IPS-NIHi11 (cell line): ENCODE measurements at regions not wholly inside any gene's neighbourhood (a gene's known extent, or its start where the extent isn't known, plus 50 kb on each side); places are given as distances from the start of the nearest gene placed in this dataset.
A peak's percentile ranks its signal among the peaks of the same experiment; 100 is the strongest.

Experiments
- DNase-seq: peaks from one replicate; pipeline ENCODE4 v3.0.0; 2012; ENCODE audit warnings: mixed read lengths, low spot score

DNA sequence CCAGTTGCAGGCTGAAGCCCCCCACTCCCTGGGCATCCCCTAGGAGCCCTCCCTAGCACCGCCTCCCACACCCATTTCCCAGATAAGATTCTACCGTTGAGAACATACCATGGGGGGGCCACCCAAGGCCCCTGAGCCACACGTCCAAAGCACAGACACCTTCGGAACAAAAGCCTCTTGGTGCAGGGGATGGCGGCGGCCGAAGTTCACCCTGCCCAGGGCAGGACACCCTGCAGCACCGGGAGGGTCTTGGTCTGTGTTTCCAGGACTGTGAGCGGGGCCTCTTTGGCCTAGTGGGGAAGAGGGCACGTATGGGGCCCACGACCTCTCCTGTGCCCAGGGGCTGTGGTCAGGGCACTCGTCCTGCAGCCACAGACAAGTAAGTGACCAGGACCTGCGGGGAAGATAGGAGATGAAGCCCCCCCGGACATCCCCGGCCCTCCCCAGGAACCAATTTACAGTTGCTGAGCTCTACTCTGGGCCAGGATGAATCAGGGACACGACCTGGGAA, 154.3 kb upstream of the C14orf180 start:
- no peak for DNase-seq

DNA sequence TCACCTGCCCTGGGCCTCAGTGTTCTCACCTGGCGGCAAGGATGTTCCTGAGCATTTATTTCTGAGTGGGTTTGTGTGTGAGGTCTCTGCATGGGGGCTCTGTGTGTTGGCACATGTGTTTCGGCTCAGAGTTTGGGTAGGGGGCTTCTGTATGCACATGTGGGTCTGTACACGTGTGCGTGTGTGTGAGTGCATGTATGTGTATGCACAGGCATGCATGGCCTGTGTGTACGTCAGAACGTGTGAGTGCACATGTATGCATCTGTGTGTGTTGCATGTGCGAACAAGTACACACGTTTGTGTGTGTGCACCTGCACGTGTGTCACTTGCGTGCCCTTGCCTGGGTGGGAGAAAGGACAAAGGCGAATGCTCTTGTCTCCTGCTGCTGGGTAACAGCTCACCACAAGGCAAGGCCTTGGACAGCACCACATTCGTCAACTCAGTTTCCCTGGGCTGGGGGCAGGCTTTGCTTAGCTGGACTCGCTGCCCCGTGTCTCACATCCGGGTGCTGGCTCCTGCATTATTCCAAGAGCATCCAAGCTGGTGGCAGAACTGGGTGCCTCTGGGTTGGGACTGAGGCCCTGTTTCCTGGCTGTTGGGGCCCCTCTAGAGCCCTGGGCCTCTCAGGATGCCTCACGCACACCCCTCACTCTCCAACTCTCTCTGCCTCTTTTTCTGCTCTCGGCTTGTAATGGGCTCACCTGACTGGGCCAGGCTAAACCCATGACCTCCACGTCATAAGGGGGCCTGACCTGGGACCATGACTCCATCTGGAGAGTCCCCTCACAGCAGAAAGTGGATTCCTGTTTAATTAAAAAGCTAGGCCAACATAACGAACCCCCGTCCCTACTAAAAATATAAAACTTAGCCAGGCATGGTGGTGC, 153.6 kb upstream of the C14orf180 start:
- no peak for DNase-seq

DNA sequence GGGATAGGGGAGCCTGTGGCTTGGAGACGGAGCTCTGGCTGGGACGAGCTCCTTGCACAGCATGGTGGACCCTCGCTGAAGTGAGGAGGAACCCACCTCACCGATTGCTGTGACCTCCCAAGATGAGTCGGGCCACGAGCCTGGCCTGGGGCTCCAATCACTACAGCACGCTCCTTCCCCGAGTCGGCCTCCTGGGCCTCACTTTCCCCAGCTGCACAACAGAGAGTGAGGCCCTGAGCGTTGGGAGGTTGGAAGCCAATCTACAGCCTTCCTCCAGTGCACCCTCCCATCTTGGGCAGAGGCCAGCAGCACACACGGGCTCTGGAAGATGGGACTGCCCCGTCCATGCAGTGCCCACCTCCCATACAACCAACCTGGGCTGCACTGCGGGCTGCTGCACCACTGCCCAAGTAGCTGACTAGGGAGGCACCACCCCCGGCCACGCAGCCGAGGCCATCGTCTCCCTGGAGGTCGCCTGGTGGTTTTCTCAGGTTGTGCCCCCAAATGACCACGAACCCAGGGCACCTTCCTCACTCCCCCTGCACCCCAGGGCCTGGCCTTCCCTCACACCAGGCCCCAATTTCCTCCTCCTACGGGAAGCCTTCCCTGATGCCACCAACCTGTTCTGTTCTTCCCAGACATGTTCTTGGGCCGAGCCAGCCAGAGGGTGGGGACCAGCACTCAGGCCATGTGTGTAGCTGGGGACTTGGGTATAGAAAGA, 152.3 kb upstream of the C14orf180 start:
- no peak for DNase-seq

DNA sequence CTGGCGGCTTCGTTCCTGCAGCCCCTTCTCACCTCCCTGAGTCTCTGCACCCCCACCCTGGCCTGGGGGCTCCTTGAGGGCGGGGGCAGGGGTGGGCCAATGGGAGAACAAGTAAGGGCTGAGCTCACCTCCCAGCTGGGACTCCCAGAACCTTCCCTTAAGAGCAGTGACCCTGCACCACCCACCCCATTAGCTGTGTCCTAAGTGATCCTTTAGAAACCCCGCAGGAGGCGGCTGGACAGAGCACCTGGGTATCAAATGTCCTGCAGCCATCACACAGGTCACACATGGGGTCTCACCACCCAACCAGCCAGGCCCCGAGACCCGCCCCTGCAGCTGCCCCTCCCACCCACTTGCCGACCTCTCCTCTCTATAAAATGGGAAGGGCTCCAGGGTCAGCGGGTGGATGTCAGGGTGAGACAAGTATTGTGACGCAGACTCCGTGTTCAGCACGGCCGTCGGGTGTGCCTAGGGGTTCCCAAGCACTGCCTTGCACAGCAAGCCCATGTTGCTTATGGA, 151.2 kb upstream of the C14orf180 start:
- no peak for DNase-seq

DNA sequence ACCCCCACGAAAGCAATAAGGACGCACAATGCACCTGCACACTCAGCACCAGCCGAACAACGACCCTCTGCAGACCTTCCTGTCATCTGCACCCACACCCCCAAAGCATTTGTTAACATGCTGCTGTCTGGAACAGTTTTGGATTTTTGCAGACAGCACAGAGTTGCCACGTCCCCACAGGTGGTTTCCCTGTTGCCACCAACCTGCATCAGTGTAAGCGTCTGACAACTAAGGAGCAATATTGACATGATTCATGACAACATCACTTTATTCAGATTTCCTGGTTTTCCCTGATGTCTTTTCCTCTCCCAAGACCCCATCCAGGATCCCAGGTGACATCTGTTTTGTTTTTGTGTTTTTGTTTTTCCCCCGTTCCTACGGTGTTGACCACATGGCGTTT, 150.7 kb upstream of the C14orf180 start:
- no peak for DNase-seq

DNA sequence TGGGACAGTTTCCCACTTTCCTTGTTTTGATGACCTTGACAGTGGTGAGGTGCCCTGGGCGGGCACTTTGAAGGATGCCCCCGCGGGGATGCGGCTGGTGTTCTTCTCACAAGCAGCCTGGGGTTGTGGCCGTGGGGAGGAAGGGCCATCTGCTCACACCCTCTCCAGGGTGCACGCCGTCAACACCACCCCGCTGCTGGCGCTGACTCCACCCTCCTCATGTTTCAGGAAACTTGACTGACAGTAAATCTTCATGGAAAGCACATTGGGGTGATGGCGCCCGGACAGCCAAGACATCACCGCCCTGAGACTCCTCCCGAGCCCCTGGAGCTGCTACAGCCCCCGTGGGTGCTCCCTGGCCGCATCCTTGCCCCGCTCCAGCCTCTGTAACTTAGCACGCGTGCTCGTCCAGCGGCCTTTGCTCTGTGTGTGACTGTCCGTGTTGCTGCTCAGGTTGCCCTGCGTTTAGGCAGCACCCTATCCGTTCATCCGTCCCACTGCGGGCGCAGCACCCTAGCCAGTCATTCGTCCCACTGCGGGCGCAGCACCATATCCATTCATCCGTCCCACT, 150.2 kb upstream of the C14orf180 start:
- no peak for DNase-seq

DNA sequence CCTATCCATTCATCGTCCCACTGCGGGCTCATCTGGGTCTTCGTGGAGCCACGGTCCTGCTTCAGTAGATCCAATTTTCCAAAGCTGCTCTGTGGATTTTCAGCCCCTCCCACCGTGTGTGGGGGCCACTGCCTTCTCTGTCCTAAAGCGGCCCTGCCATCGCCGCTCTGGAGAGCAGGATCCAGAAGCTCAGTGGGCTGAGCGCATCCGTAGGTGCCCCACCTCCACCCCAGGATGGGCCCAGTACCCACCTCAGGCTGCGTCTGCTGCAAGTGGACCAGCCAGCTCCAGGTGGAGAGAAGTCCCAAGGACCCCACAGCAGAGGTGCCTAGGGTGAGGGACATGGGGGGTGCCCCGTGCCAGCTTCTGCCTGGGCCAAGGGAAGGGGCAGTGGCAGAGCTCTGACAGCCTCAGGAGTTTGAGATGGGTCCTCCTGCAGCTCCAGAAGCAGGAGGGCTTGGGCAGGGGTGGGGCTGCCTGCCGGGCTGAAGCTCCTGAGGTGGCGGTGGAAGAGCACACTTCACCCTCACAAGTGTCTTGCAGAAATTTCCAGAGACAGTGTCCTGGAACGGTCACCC, 148.1 kb upstream of the C14orf180 start:
- DNase-seq = no peak

DNA sequence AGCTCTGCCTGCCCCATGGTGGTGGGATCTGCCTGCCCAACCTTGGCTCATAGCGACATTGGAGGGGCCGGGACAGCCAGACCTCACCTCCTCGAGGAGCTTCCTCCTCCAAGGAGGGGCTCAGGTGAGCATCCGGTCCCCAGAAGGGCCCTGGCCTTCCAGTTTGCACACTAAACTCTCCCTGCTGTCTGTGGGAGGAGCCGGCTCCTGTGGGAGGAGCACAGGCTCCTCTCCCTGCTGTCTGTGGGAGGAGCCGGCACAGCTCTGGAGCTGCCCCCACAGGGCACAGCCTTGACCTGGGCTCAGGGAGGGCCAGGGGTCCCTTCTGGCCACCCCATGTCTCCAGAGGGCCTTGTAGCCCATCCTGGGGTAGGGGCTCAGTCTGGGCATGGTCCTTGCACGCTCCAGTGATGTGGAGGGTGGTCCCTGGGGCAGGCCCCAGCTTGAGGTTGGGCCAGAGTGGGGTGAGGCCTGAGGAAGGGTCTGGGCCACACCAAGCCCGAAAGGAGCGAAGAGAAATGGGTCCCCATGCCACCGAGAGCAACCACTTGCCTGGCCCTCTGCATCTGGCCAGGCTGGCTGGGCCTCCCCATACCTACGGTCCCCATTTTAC, 147.5 kb upstream of the C14orf180 start:
- peak; percentile 52 for DNase-seq

DNA sequence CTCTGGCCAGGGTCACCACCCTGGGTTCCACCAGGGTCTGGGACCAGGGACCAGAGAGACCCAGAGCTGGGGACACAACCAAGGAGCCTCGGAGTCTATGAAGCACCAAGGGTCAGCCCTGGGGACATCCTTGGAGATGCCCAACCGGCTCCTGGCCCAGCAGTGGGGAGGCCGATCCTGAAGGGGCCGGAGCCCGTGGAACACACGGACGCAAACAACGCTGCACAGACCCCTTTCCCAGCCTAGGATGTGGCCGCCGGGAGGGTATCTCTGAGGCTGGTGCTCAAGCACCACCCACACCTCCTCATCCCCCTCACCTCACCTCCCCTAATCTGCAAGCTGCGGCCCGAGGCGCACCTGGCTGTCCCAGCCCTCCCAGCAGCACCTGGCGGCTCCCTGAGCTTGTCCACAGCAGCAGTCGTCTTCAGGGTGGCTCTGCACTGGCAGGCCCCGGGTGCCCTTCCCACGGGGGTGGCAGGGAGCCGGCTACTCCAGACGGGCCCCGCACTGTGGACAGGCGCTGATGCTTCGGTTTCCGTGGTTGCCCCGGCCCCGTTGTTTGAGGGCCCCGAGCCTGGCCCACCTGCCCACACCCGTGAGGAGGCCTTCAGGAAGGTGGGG, 146.8 kb upstream of the C14orf180 start:
- DNase-seq = peak; percentile 13

DNA sequence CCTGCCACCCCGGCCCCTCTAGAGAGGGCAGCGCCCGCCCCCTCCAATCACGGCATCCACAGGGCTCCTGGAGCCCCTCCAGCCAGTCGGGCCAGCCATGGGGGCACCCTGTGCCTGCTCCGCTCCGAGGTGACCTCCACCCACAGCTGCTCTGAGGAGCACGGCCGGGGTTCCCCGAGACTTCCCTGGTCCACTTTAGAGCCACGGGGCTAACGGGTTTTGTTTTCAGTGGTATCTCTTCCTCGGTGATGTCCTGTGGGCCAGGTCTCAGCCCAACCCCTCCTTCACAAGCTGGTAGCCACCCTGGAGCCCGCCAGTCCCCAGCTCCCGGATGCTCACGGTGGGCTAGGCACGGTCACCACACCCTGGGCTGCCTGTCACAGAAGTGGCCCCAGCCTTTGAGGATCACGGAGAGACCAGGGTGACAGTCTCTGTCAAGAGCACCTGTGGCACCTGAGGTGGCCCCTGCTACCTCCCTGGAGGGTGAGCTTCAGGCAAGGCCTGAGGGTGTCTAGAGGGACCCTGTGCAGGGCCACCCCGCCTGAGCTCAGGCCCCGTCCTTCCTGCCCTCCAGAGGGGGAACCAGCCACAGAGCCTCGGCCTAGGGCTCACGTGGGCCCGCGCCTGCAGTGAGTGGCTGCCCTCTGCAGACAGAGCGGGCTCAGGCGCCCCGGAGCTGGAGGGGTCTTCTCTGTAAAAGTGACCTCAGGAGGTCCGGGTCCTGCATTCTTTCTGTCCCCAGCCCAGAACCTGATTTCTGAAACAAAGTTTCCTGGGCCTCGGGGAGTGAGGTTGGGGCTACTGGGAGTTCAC, 146.0 kb upstream of the C14orf180 start:
- DNase-seq = peak; percentile 7

DNA sequence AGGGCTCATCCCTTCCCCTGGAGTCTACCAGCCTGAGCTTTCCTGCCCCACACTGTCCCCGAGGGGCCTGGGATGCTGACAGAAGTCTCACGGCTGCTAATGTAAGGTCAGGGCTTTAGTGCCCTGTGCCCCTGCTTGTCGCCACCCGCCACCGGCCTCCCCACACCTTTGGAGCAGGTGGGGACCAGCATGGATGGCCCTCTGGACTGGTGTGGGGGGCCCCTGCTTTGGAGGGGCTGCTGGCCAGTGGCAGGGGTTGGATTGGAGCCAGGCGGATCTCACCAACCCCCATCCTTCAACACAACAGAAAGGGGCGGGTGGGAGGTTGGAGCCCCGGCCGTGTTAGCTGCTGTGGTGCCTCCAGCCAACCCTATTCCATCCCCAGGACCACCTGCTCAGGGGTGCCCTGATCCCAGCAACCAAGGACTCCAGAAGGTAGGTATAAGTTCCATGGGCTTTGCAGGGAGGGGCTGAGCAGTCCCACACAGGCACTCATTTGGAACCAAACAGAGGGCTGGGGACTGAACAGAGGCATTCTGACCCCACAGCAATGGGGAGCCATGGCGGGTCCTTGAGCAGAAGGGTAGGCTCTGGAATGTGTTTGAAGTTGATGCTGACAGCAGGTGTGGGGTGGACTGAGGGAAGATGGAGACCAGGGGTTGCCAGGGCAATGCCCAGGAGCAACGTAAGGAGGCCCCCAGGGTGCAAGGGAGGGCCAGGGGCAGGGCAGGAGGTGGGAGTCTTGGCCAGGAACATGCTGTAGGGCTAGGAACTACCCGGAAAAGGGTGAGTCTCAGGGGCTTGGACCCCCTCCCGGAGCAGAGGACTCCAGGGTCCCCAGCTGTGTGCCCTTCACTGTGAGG, 145.1 kb upstream of the C14orf180 start:
- no peak for DNase-seq

DNA sequence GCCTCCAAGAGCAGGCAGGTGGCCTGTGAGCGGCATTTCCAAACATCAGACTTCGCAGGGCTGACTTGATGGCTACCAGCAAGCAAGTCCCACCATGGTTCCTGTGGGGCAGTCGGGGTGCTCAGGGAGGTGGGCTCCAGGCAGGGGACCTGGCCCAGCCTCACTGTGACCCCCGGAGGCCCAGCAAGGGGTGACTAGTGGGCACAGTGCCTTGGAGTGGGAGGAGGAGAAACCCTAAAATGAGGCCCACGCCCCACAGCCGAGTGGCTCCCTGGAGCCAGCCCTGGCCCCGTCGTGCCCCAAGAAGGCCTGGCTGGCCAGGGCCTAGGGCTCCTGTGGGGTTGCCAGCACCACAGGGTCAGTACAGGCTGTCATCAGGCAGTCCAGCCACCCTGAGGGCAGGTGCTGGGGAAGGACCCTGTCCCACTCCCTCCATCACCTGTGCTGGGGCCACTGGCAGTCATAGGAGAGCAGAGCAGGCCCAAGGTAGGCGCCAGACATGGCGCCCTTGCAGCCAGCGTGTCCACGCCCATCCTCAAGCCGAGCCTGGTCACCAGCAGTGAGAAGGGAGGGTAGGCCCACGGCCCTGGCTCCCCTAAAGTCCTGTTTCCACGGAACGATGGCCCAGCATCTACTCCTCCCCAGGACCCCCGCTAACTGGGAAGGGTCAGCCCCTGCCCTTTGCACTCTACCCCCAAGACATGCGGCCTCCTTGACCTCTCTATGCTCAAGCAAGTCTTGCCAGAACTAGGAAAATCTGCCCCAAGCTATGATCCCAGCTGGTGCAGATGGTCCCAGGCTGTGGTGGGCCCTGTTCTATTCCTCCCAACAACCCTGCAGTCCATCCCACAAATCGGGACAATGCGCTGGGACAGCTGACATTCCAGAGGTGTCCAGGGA, 144.2 kb upstream of the C14orf180 start:
- DNase-seq = no peak

DNA sequence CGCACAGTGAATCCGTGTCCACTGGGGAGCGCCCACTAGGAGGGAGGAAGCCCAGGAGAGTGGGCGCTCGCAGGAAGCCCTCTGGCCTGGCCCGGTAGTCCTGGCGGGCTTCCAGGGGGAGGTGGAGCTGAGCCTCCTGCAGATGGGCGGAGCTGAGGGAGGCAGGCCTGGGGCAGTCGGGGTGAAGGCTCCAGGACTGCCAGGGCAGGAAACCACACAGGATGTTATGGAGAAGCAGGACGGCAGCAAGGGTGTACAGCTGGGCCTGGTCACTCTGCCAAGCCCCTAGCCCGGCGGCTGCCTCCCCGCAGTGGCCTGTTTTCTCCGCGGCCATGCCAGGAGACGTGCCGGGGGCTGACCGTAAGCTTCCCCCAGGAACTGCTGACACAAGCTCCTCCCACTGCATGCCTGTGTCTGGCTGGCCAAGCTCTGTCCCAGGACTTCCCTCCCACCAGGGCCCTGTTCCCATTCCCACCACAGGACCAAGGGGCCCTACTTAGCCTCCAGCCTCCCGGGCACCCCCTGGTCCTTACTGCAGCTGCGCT, 143.4 kb upstream of the C14orf180 start:
- peak; percentile 83 for DNase-seq

DNA sequence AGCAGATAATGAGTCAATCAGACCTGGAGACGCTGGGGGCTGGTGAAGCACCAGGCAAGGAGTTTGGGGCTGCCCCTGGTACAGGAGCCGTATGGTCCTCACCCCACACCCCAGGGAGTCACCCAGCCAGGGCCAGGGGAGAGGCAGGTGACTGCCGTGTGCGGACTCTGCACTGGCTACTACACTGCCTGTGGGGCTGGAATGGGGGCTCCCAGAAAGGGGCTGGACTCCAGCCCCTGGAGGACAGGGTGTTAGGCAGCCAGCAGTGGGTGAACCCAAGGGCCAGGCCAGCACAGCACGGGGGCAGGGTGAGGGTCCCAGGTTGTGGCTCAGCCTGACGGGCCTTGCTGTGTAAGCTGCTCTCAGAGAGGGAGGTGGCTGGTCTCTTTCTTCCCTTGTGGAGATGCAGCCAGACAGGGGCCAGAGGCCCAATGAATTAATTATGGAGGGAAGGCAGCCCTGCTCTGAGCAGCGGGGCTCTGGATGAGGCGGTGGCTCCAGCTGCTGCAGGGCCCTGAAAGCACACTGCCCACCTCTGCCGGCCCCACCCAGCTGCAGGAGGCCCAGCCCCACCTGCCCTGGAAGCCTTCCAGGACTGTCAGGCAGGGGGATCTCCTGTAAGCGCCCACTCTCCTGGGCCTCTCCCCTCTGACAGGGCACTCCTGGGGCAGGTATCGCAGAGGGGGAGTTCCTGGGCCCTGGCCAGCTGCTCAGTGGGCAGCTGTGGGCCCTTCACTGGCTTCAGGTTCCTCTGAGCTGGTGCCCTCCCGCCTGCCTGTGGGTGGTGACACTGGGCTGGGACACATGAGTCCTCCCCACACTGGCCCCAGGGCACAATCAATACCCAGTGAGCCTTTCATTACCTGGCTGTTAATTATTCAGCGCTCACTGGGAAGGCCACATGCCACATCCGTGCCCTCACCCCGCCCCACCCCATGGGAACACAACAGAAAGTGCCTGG, 142.5 kb upstream of the C14orf180 start:
- no peak for DNase-seq

DNA sequence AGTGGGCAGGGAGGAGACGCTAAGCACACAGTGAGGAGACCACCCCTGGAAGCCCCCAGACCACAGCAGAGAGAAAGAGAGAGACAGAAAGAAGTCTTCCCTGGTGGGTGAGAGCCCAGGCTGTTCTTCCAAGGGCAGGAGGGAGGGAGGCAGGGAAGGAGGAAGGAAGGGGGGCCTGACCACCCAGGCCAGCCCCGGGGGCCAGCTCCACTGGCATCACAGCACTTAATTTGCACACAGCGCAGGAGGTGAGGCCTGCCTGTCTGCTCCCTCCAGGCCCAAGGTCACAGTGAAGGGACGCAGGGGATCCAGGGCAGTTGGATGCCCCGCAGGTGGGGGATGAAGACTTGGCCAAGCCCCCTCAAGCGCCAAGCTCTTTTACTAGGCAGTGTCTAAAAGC, 141.9 kb upstream of the C14orf180 start:
- no peak for DNase-seq

DNA sequence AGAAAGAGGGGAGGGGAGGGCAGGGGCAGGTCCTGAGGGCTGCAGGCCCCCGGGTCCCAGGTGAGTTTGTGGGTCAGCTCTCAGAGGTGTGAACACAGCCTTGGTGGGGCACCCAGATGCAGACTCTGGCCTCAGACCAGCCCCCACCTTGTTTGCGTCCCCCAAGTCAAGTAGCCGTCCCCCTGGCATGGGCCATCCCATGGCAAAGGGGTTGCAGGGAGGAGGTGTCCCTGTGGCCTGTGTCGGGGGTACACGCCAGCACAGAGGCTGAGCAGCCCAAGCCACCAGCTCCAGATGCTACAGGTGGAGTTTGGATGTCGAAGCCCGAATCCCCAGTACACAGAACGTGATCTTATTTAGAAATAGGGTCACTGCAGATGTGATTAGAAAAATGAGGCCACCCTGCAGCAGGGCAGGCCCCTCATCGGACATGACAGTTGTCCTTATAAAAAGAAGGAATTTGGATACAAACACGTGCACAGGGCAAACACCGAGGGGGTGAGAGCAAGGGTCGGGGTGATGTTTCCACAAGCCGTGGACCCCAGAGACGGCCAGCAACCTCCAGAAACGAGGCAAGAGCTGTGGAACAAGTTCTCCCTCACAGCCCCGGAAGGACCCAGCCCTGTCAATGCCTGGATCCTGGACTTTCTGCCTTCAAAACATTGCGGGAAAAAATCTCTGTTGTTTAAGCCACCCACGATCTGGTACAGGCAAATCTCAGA, 141.2 kb upstream of the C14orf180 start:
- DNase-seq = no peak
